GM21737 (cell line): ENCODE measurements at regions not wholly inside any gene's neighbourhood (a gene's known extent, or its start where the extent isn't known, plus 50 kb on each side); places are given as distances from the start of the nearest gene placed in this dataset.

Experiments
- ATAC-seq: cut with Tn5 transposase; IDR thresholded peaks from one replicate; pipeline ENCODE4 v1.9.1; 2021; ENCODE audit warnings: mild to moderate bottlenecking, moderate library complexity; ENCODE audit not compliant: unreplicated experiment

DNA sequence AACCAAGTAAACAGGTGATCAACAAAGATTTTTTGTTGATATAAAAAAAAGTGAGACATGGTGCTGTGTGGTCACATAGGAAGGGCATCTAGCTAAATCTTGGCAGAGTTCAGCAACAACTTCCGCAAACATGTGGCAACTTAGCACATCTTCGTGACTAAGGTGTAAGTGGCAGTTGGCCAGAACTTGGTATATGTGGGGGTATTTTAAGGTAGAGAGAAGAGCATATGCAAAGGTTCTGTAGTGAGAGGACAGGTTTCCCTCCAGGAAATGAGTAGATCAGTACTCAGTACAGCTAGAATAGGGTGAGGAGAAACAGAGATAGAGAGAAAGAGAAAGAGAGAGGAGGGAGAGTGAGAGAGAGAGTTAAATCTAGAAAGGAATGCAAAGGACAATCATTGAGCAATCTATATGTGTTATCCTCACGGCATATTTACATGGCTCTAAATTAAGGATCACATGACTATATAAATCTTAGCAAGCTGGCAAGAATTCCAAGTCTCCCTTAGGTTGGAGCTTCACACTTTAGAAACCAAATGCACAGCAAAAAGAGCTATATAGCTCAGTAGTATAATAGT is 227.7 kb upstream of the HMGA2 start:
- ATAC-seq, result no peak

DNA sequence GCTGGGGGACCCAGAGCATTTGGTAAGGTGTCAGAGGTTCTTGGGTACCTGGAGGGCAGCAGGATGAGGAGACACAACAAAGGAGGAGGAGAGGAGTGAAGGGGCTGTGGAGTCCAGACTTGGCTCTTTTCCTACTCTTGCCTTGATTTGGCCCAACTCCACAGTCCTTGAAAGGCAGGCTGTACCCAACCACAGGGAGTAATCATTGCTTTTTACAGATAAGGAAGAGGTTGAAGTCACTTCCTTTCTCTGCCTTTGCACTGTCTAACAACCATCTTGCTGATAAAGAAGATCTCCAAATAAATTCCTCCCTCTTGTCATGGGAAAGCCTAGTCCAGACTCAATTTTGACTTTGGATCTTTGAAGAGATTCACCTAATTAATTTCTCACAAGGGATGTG is 226.8 kb upstream of the HMGA2 start:
- no peak for ATAC-seq

DNA sequence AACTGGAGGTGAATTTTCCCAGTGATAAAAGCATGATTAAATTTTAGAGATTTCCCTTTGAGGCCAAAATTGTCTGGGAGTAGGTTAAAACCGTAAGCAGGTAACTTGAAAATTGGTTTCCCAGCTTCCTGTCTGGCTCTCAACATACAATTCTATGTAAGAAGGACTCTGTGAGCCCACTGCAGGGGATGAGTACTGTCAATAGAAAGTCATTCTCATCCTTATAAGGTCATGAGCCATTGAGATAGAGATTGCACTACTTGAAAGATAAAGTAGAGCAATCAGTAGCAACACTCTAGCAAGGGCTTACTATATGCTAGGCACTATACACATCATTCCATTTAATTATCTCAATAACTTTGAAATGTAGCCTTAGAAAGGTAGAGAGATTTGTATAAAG is 225.6 kb upstream of the HMGA2 start:
- no peak for ATAC-seq

DNA sequence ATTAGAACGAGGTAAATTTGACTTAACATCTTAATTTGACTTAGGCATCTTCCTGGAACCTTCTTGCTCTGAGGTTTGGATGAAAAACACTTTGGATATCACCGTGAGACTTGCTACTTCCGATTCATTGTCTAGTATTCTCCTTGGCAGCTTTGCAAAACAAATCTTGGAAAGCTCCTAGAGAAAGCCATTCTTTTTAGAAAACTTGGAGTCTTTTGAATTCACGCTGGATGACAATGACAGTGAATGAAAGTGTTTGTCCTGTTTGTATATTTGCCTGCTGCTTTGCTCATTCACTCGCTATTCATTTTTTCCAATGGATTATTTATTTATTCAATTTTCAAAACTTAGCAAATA is 222.1 kb upstream of the HMGA2 start:
- ATAC-seq, result no peak

- no peak for ATAC-seq
Observed at GRCh38 chr12:65602610-65603295, 221.5 kb upstream of the HMGA2 start.

- ATAC-seq, result no peak
Observed at GRCh38 chr12:65603438-65604351, 220.6 kb upstream of the HMGA2 start.

DNA sequence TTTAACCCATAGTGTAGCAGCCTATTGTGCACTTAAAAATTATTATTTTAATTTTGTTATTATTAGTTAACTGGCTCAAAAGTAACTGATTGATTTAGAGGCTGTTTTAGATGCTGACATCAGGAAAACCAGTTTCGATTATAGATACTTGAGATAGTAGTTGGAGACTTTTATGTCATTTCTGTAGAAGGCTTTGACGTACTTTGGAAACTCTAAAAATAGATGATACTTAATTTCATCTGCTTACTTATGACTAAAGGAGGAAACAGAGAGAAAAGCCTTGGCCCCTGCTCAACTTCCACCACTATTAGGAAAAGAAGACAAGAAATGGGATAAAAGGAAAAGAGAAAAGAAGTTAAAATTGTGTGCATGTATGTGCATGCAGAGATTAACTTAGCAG is 219.3 kb upstream of the HMGA2 start:
- ATAC-seq, result no peak

GRCh38 chr12:65606008-65606766 is 218.1 kb upstream of the HMGA2 start:
- no peak for ATAC-seq

- ATAC-seq, result no peak
Observed at GRCh38 chr12:65607401-65607841, 216.9 kb upstream of the HMGA2 start.

DNA sequence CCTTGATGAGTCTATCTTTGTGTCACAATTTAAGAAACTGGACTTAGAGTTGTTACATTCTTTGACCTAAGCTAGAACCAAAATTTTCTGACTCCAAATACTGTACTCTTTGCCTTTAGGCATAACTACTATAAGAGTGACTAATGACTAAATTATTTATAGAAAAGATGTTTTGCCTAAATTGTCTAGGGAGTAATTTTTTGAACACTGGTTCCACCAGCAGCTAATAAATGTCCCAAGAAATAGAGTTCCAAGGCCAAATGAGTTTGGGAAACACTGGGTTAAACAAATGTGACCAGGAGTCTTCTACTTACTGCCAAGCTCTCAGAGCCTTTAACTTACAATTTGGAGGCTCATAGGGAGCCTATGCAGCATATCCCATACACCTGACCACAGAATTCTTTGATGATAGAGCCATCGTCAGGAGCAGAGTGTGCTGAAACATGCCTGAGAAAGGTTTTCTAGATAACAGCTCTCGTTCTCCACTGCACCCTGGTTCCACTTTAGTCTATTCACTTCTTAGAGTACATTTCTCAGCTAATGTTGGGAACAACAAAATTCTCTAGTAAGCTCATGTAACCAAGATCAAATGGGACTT is 215.9 kb upstream of the HMGA2 start:
- no peak for ATAC-seq

DNA sequence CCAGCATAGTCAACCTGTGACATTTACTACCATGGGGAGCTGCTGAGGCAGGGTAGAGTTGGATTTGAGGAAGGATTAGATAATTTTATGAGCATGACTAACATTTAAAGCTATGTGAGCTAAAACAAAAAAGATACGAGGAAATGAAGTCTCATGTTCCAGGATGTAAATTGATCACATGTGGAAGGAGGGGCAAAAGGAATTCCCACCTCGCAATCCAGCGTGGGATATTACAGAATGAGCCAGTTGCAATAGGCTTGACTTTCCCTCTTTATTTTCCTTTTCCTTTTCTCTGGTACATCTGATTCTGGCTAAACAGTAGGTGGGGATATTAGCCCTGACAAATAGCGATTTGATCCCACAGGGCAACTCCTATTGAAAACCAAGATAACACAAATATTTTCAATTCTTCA is 214.9 kb upstream of the HMGA2 start:
- ATAC-seq, result no peak

- no peak for ATAC-seq
Observed at GRCh38 chr12:65611396-65611795, 212.9 kb upstream of the HMGA2 start.

DNA sequence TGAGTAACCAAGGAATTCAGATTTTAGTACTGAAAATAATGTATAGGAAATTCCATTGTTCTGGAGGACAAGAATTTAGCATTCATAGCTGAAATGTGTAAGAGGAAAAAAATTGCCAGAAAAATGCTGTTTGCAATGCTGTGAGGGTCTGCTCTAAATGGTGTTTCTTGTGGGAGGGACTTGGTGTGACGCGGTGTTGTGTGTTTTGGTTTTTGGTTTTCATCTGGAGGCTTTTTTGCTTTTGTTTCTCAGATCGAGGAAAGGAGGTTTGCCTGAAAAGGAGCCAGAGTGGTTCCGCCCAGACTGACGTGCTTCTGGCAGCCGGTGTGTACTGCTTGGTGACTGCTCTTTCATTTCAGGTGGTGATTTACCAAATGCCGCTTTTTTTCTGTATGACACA is 211.8 kb upstream of the HMGA2 start:
- ATAC-seq, result no peak

DNA sequence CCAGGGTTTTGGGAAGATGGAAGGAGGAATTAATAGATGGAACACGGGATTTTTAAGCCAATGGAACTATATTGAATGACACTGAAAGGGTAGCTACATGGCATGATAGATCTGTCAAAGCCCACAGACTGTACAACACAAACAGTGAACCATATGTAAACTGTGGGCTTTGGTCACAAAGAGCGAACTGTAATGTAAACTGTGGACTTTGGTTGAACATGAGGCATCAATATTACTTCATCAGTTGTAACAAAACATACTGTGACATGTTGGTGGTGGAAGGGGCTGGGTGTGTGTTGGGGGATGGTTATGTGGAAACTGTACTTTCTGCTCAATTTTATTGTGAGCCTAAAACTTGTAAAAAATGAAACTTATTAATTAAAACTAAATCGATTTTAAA is 210.6 kb upstream of the HMGA2 start:
- no peak for ATAC-seq

DNA sequence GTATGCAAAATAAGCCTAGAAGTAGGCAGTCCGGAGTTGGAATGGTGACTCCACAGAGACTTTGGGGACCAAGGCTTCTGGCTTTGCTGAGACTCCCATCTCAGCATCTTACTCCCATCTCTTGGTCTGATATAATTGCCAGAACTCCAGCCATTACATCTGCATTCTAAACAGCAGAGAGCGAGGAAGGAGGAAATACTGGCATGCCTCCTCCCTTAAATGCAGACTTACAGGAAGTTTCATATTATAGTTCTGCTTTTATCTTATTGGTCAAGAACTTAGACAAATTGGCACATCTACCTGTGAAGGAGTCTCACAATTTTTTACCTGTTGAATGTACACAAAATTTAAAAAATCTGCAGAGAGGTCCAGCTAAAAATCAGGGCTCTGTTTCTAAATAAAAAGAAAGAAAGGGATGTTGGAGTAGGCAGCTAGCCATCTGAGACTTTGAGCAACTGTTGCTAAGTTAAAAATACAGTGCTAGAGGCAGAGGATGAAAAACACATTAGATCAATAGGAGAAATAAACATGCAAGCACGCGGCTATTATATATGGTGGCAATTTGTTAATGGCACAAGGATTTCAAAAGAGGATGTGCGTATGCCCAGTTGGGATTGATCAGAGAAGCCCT is 209.9 kb upstream of the HMGA2 start:
- no peak for ATAC-seq

DNA sequence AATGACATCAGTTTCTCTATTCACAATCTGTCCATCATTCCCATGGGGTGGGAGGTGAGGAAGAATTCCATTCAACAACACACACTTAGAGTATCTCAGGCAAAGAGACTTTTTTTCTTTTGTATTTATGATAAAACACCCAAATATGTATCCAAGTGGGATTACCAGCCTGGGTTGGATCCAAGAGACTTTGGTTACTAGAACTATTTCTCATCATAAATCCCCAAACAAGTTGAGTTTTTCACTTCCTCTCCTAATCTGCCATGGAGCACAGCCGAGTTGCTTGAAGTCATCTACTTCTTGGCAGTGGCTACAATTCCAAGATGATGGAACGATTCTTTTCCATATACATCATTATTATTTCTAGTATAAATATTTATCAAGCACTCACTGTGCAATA is 209.2 kb upstream of the HMGA2 start:
- no peak for ATAC-seq

DNA sequence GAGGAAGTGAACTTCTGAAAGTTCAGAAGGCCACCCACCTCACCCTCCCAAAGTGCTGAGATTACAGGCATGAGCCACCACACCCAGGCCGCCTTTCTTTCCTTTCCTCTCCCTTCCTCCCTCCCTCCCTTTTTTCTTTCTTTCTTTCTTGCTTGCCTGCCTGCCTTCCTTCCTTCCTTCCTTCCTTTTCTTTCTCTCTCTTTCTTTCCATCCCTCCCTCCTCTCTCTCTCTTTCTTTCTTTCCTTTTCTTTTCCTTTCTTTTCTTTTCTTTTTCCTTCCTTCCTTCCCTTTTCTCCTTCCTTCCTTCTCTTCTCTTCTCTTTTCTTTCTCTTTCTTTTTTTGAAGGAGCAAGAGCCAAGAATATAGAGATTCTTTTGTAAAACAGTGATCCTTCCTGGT is 208.3 kb upstream of the HMGA2 start:
- no peak for ATAC-seq

- ATAC-seq, result no peak
Observed at GRCh38 chr12:65618588-65618987, 205.7 kb upstream of the HMGA2 start.

DNA sequence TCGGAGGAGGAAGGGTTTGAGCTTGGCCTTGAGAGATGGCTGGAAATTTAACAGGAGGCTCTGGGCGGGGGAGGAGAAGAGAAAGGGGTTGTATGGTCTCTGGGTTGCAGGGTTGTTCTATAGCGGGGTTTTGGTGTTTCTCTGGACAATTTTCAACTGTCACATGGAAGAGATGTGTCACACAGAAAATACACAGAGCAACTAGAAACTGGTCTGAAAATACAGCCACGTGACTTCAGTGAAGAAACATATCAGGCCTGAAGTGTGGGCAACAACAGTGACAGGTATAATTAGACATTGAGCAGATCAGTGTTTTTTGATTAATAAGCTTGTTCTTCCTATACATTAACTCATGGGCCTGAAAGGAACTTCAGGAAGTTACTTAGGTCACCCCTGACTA is 205.3 kb upstream of the HMGA2 start:
- no peak for ATAC-seq

- ATAC-seq, result no peak
Observed at GRCh38 chr12:65620046-65620445, 204.2 kb upstream of the HMGA2 start.
